Calu3 (cell line): ENCODE measurements at regions not wholly inside any gene's neighbourhood (a gene's known extent, or its start where the extent isn't known, plus 50 kb on each side); places are given as distances from the start of the nearest gene placed in this dataset.

Experiments used
- BruUV-seq: library from RNA; stranded (reverse); fragments of 400-500 nt; replicated peaks from 2 replicates; lab custom pipeline; 2021; lab: Mats Ljungman, UMichigan
- CTCF ChIA-PET: fragments of 300-600 bp; sonication (Branson Sonifier 250); formaldehyde crosslinking; loops from one replicate; lab custom pipeline; 2022; ENCODE audit warnings: antibody characterized with exemption; lab: Charles Lee
- DNase-seq: peaks from one replicate; pipeline ENCODE4 v3.0.0; 2022
- H3K27ac Mint-ChIP-seq: one replicate; pipeline ENCODE4 v1.8.0; 2022; ENCODE audit warnings: mixed read lengths; ENCODE audit not compliant: unreplicated experiment
- H3K27me3 Mint-ChIP-seq: one replicate; pipeline ENCODE4 v1.8.0; 2022; ENCODE audit warnings: mixed read lengths; ENCODE audit not compliant: unreplicated experiment
- H3K36me3 Mint-ChIP-seq: one replicate; pipeline ENCODE4 v1.8.0; 2022; ENCODE audit warnings: mild to moderate bottlenecking, moderate library complexity, mixed read lengths; ENCODE audit not compliant: insufficient read depth, unreplicated experiment
- H3K4me1 Mint-ChIP-seq: one replicate; pipeline ENCODE4 v1.8.0; 2022; ENCODE audit warnings: mild to moderate bottlenecking, low read depth, mixed read lengths; ENCODE audit not compliant: unreplicated experiment
- H3K4me3 Mint-ChIP-seq: one replicate; pipeline ENCODE4 v1.8.0; 2022; ENCODE audit warnings: mild to moderate bottlenecking, low read depth, moderate library complexity, mixed read lengths; ENCODE audit not compliant: unreplicated experiment
- H3K9me3 Mint-ChIP-seq: one replicate; pipeline ENCODE4 v1.8.0; 2022; ENCODE audit warnings: low read depth, mixed read lengths; ENCODE audit not compliant: unreplicated experiment
- intact Hi-C: fragments of 100-400 bp; cut with micrococcal nuclease; formaldehyde crosslinking; loops from one replicate; pipeline ENCODE4 v1.10.0; 2022; ENCODE audit not compliant: unreplicated experiment
- TF ChIP-seq, protein P1 (sequence below): fragments of 200-600 bp; IDR thresholded peaks from one replicate; pipeline ENCODE4 v1.8.0; 2022; ENCODE audit warnings: antibody characterized with exemption; ENCODE audit not compliant: unreplicated experiment

DNA sequence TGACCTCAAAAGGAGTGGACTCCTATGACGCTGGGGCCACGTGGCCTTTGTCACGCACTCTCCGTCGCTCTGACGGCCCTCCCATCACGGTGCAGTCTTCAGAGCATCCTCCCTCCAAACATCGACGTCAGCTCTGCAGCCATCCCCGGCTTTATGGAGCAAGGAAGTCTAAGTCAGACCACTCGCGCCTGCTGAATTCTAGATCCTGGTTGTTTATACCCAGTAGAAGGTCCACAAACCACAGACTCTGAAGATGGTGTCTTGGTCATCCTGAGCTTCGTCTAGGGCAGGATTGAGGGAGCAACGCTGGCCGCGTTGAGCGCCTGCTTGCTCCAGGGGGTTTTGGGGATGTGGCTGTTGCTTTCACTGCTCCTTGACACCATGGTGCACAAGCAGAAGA lies 228.0 kb upstream of the SALL3 start:
- H3K27me3 Mint-ChIP-seq, result no peaks in the 10 kb centered on the region

GRCh38 chr18:78753240-78753639 lies 226.4 kb upstream of the SALL3 start:
- BruUV-seq, result no TSS peak
- H3K27ac Mint-ChIP-seq, result no peak overlapping the region
- H3K4me1 Mint-ChIP-seq, result no peaks in the 10 kb centered on the region
- H3K9me3 Mint-ChIP-seq, result peaks cover 11% of the 10 kb centered on the region
- H3K4me3 Mint-ChIP-seq, result no peak overlapping the region
- TF ChIP-seq, protein P1, sequence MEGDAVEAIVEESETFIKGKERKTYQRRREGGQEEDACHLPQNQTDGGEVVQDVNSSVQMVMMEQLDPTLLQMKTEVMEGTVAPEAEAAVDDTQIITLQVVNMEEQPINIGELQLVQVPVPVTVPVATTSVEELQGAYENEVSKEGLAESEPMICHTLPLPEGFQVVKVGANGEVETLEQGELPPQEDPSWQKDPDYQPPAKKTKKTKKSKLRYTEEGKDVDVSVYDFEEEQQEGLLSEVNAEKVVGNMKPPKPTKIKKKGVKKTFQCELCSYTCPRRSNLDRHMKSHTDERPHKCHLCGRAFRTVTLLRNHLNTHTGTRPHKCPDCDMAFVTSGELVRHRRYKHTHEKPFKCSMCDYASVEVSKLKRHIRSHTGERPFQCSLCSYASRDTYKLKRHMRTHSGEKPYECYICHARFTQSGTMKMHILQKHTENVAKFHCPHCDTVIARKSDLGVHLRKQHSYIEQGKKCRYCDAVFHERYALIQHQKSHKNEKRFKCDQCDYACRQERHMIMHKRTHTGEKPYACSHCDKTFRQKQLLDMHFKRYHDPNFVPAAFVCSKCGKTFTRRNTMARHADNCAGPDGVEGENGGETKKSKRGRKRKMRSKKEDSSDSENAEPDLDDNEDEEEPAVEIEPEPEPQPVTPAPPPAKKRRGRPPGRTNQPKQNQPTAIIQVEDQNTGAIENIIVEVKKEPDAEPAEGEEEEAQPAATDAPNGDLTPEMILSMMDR, result no peak
- intact Hi-C loops, result no loop called here
- peaks cover 5% of the 10 kb centered on the region for H3K36me3 Mint-ChIP-seq
- CTCF ChIA-PET, result no interaction called here
- H3K27me3 Mint-ChIP-seq, result no peaks in the 10 kb centered on the region
- DNase-seq, result no peak

More for the DNA sequence above, 228.0 kb upstream of the SALL3 start:
- Mint-ChIP-seq H3K9me3 (peaks cover 7% of the 10 kb centered on the region), H3K27ac (no peak overlapping the region), H3K36me3 (peaks cover 5% of the 10 kb centered on the region), H3K4me1 (no peaks in the 10 kb centered on the region), H3K4me3 (no peak overlapping the region)
- intact Hi-C loops, result no loop called here
- CTCF ChIA-PET, result no interaction called here
- DNase-seq, result no peak
- no TSS peak for BruUV-seq
- TF ChIP-seq, protein P1, result no peak

GRCh38 chr18:78754311-78755043 lies 225.1 kb upstream of the SALL3 start:
- H3K4me3 Mint-ChIP-seq, result no peak overlapping the region
- CTCF ChIA-PET, result no interaction called here
- TF ChIP-seq, protein P1, result no peak
- H3K36me3 Mint-ChIP-seq, result peaks cover 5% of the 10 kb centered on the region
- H3K27me3 Mint-ChIP-seq, result no peaks in the 10 kb centered on the region
- H3K4me1 Mint-ChIP-seq, result no peaks in the 10 kb centered on the region
- peaks cover 9% of the 10 kb centered on the region for H3K9me3 Mint-ChIP-seq
- BruUV-seq, result no TSS peak
- no peak overlapping the region for H3K27ac Mint-ChIP-seq
- intact Hi-C loops, result no loop called here
- no peak for DNase-seq

GRCh38 chr18:78757014-78757413 lies 222.6 kb upstream of the SALL3 start:
- TF ChIP-seq, protein P1, result no peak
- intact Hi-C loops, result no loop called here
- no peak for DNase-seq
- peaks cover 16% of the 10 kb centered on the region for H3K9me3 Mint-ChIP-seq
- BruUV-seq, result no TSS peak
- no peak overlapping the region for H3K27ac Mint-ChIP-seq
- no peak overlapping the region for H3K4me3 Mint-ChIP-seq
- CTCF ChIA-PET, result no interaction called here
- H3K27me3 Mint-ChIP-seq, result no peaks in the 10 kb centered on the region
- peaks cover 5% of the 10 kb centered on the region for H3K36me3 Mint-ChIP-seq
- no peaks in the 10 kb centered on the region for H3K4me1 Mint-ChIP-seq
